K562 (cell line): ENCODE measurements at regions not wholly inside any gene's neighbourhood (a gene's known extent, or its start where the extent isn't known, plus 50 kb on each side); places are given as distances from the start of the nearest gene placed in this dataset.

Experiments
- ATAC-seq: fragments of 200-7000 bp; cut with Tn5 transposase; 3 replicates; pipeline ENCODE4 v1.9.1; 2020; ENCODE audit warnings: moderate library complexity
- BruUV-seq: library from RNA; stranded (reverse); fragments of 400-500 nt; replicated peaks from 2 replicates; lab custom pipeline; 2021; lab: Mats Ljungman, UMichigan
- CTCF ChIA-PET: fragments of 300-600 bp; formaldehyde crosslinking; extraction: SDS; loops from one replicate; lab custom pipeline; 2021; ENCODE audit warnings: low intra/inter-chr PET ratio; lab: Yijun Ruan, JAX
- POLR2A ChIA-PET: fragments of 300-600, 350-650 bp; sonication (Branson Sonifier 250); formaldehyde crosslinking; extraction: SDS; loops from one replicate; lab custom pipeline; 2021; ENCODE audit warnings: antibody characterized with exemption, inconsistent platforms; lab: Yijun Ruan, JAX
- DNase-seq, 4 experiments: peaks; one replicate each; pipeline versions ENCODE4 v3.0.0 to v3.0.0-alpha.2; 2011 to 2018; ENCODE audit warnings: low spot score in 3 of 4, mixed read lengths in 3 of 4; ENCODE audit errors: extremely low read depth in 1 of 4
- FAIRE-seq: peaks from 2 replicates; lab custom pipeline; 2011; peaks lifted over from hg19 to GRCh38; lab: Jason Lieb, UNC
- H2AFZ ChIP-seq: 2 replicates; pipeline ENCODE4 v1.6.0; 2011; ENCODE audit warnings: low read depth, low read length, control low read depth, inconsistent platforms
- H3K27ac ChIP-seq: fragments of 200-600 bp; 3 replicates; pipeline ENCODE4 v1.8.0; 2011; ENCODE audit warnings: low read depth, mild to moderate bottlenecking, control low read depth, inconsistent platforms, low read length, moderate library complexity, mixed read lengths; ENCODE audit errors: extremely low read depth
- H3K27me3 ChIP-seq, 2 experiments: fragments of 300-600 bp in 1 of 2; 2 replicates in 1 of 2; 3 replicates in 1 of 2; pipeline versions ENCODE4 v1.6.0 to v1.8.0; 2011; ENCODE audit warnings: inconsistent platforms in 2 of 2, low read length in 2 of 2, mild to moderate bottlenecking in 1 of 2, mixed read lengths in 1 of 2, moderate library complexity in 1 of 2; ENCODE audit not compliant: control insufficient read depth in 2 of 2, insufficient read depth in 2 of 2
- H3K36me3 ChIP-seq: fragments of 300-600 bp; 3 replicates; pipeline ENCODE4 v1.8.0; 2011; ENCODE audit warnings: mild to moderate bottlenecking, low read length, inconsistent platforms; ENCODE audit not compliant: control insufficient read depth, insufficient read depth
- H3K4me1 ChIP-seq, 2 experiments: fragments of 200-600 bp in 1 of 2; replicated peaks in 1 of 2; 2 replicates in 1 of 2; 3 replicates in 1 of 2; pipeline versions ENCODE4 v1.5.1 to v1.8.0; 2011; ENCODE audit warnings: inconsistent platforms in 2 of 2, low read length in 2 of 2, mild to moderate bottlenecking in 1 of 2, mixed read lengths in 1 of 2, moderate library complexity in 1 of 2; ENCODE audit not compliant: control insufficient read depth in 2 of 2, insufficient read depth in 2 of 2
- H3K4me2 ChIP-seq: 2 replicates; pipeline ENCODE4 v1.6.1; 2011; ENCODE audit warnings: low read length, control low read depth, inconsistent platforms, mixed read lengths; ENCODE audit not compliant: insufficient read depth
- H3K4me3 ChIP-seq: fragments of 200-600 bp; sonication (generic), shearing (Covaris generic); 2 replicates; pipeline ENCODE4 v1.5.1; 2016; ENCODE audit warnings: control low read depth, inconsistent platforms
- H3K79me2 ChIP-seq: fragments of 200-600 bp; 3 replicates; pipeline ENCODE4 v1.8.0; 2011; ENCODE audit warnings: low read length, inconsistent platforms; ENCODE audit not compliant: control insufficient read depth, insufficient read depth
- H3K9ac ChIP-seq, 2 experiments: 2 replicates each; pipeline versions ENCODE4 v1.6.0 to v1.6.1; 2011; ENCODE audit warnings: low read depth in 2 of 2, low read length in 2 of 2, control low read depth in 1 of 2, inconsistent platforms in 1 of 2, mild to moderate bottlenecking in 1 of 2, mixed read lengths in 1 of 2; ENCODE audit not compliant: insufficient read depth in 1 of 2
- H3K9me1 ChIP-seq: one replicate; pipeline ENCODE4 v1.6.0; 2011; ENCODE audit warnings: inconsistent platforms, mild to moderate bottlenecking, low read length, moderate library complexity; ENCODE audit not compliant: control insufficient read depth, insufficient read depth
- H3K9me3 ChIP-seq: replicated peaks from 2 replicates; pipeline ENCODE4 v1.5.1; 2011; ENCODE audit warnings: low read depth, low read length, inconsistent platforms; ENCODE audit not compliant: control insufficient read depth, insufficient read depth
- H4K20me1 ChIP-seq: replicated peaks from 2 replicates; pipeline ENCODE4 v1.6.1; 2011; ENCODE audit warnings: low read length, inconsistent platforms, mixed read lengths; ENCODE audit not compliant: control insufficient read depth, insufficient read depth
- ARID3A ChIP-seq: IDR thresholded peaks from 2 replicates; pipeline ENCODE4 v1.6.1; 2012; ENCODE audit warnings: low read depth, low read length, improper control_type of control experiment, borderline replicate concordance
- CBX8 ChIP-seq: fragments of 200-600 bp; sonication (generic); IDR thresholded peaks from 2 replicates; pipeline ENCODE4 v1.6.1; 2012; ENCODE audit warnings: borderline replicate concordance, mixed run types, low read depth, mild to moderate bottlenecking, moderate library complexity, mixed read lengths, low read length, control low read depth, inconsistent platforms; ENCODE audit not compliant: poor library complexity, severe bottlenecking; ENCODE audit errors: extremely low read depth
- CCAR2 ChIP-seq: fragments of 200-400 bp; formaldehyde crosslinking; IDR thresholded peaks from 2 replicates; pipeline ENCODE4 v1.6.1; 2017; ENCODE audit warnings: mild to moderate bottlenecking, low read depth, low read length
- EGR1 ChIP-seq: fragments of 450-650 bp; conservative IDR thresholded peaks from 2 replicates; pipeline ENCODE4 v1.6.1; 2017; ENCODE audit warnings: mild to moderate bottlenecking
- ERF ChIP-seq: fragments of 450-650 bp; formaldehyde crosslinking; IDR thresholded peaks from 2 replicates; pipeline ENCODE4 v1.4.0; 2020; ENCODE audit warnings: mild to moderate bottlenecking, mixed read lengths
- FOXA3 ChIP-seq, 2 experiments: fragments of 450-650 bp in 1 of 2; sonication (generic) in 1 of 2; formaldehyde crosslinking; IDR thresholded peaks in 1 of 2; conservative IDR thresholded peaks in 1 of 2; 2 replicates each; pipeline versions ENCODE4 v1.4.0 to v1.8.0; 2020 to 2022; ENCODE audit warnings: mild to moderate bottlenecking in 2 of 2, missing genetic modification reagents in 1 of 2
- HMG20B ChIP-seq: fragments of 250-450 bp; sonication (Bioruptor Pico); IDR thresholded peaks from 2 replicates; pipeline ENCODE4 v1.5.0; 2021; ENCODE audit warnings: mild to moderate bottlenecking
- RFX5 ChIP-seq: IDR thresholded peaks from 2 replicates; pipeline ENCODE4 v1.6.1; 2011; ENCODE audit warnings: low read depth, mild to moderate bottlenecking, improper control_type of control experiment, low read length
- SMAD3 ChIP-seq: fragments of 450-650 bp; formaldehyde crosslinking; conservative IDR thresholded peaks from 2 replicates; pipeline ENCODE4 v1.4.0; 2020; ENCODE audit warnings: mild to moderate bottlenecking
- TAF7 ChIP-seq: fragments of 450-650 bp; IDR thresholded peaks from 2 replicates; pipeline ENCODE4 v1.6.1; 2016; ENCODE audit warnings: missing genetic modification characterization, missing compliant biosample characterization
- TBP ChIP-seq: optimal IDR thresholded peaks from 2 replicates; pipeline ENCODE3; 2011; ENCODE audit warnings: low read depth, low read length, improper control_type of control experiment
- WGBS: fragments of 100-300 bp; shearing (Covaris generic); methylation state at CpG from one replicate; pipeline ENCODE4 v1.1.6; 2016; ENCODE audit warnings: low coverage, mixed read lengths; ENCODE audit not compliant: insufficient coverage; ENCODE audit errors: missing lambda C conversion rate; 5-methylcytosine and 5-hydroxymethylcytosine counted together
- in situ Hi-C: fragments of 300-500 bp; cut with MboI; formaldehyde crosslinking; loops from 4 replicates; pipeline ENCODE4 v1.15.0; 2018; ENCODE audit warnings: inconsistent platforms, mixed read lengths
- intact Hi-C: fragments of 100-400 bp; cut with micrococcal nuclease; formaldehyde crosslinking; loops from 2 replicates; pipeline ENCODE4 v1.14.2; 2022

- no TSS peak for BruUV-seq
Measured at GRCh38 chr6:14676977-14677781, 559.6 kb downstream of the CD83 start.

More at GRCh38 chr6:14676977-14677781, 559.6 kb downstream of the CD83 start:
- no peaks in the 10 kb centered on the region for H4K20me1 ChIP-seq
- no peaks in the 10 kb centered on the region for H3K9me1 ChIP-seq
- H3K9me3 ChIP-seq: no peaks in the 10 kb centered on the region
- no peak overlapping the region for H3K4me2 ChIP-seq
- no peak overlapping the region for H3K27ac ChIP-seq
- no peaks in the 10 kb centered on the region for H3K27me3 ChIP-seq
- in situ Hi-C loops (no loop called here), intact Hi-C loops (no loop called here)
- peaks cover 3 to 5% of the 10 kb centered on the region in 2 experiments; a peak in 3 of 5 replicates for H3K4me1 ChIP-seq
- no peaks in the 10 kb centered on the region for H3K79me2 ChIP-seq
- FAIRE-seq (no peak), DNase-seq (no peak), ATAC-seq (peak; percentile 29; the same call in 1 of the 3 replicates)
- no peak overlapping the region for H3K9ac ChIP-seq
- TF ChIP-seq RFX5: no peak
- TF ChIP-seq FOXA3 (CRISPR knock-in tag; conservative IDR thresholded peaks at IDR 0.05 in 1 of 2, IDR thresholded peaks at IDR 0.05 in 1 of 2): no peak
- no peak for TF ChIP-seq CBX8
- no peak for TF ChIP-seq TAF7
- no peak for TF ChIP-seq HMG20B
- TF ChIP-seq TBP: peak; percentile 74
- peak; percentile 49 for TF ChIP-seq EGR1
- TF ChIP-seq CCAR2: no peak
- TF ChIP-seq ARID3A: no peak
- no peak for TF ChIP-seq SMAD3
- no peak for TF ChIP-seq ERF (CRISPR knock-in tag)
- CTCF ChIA-PET: no interaction called here
- H3K36me3 ChIP-seq: no peaks in the 10 kb centered on the region
- H2AFZ ChIP-seq: no peak overlapping the region
- H3K4me3 ChIP-seq: no peak overlapping the region
- POLR2A ChIA-PET: no interaction called here
- 85% methylated on average over 18 of the region's 19 CpGs for WGBS
